Ovary (tissue), 7 donors: ENCODE measurements at regions not wholly inside any gene's neighbourhood (a gene's known extent, or its start where the extent isn't known, plus 50 kb on each side); places are given as distances from the start of the nearest gene placed in this dataset.

Experiments used
- DNase-seq, 5 donors: peaks; one replicate each; pipeline ENCODE4 v3.0.0-alpha.2; 2019 to 2020
- H3K27ac ChIP-seq, 2 donors: fragments of 200-600 bp; one replicate each; pipeline versions ENCODE4 v1.5.1 to v1.8.0; 2019 to 2022
- H3K27me3 ChIP-seq: fragments of 200-600 bp; one replicate; pipeline ENCODE4 v1.8.0; 2022
- H3K36me3 ChIP-seq: fragments of 200-600 bp; sonication (generic); one replicate; pipeline ENCODE4 v1.5.1; 2019
- H3K4me1 ChIP-seq: one replicate; pipeline ENCODE4 v1.8.1; 2013; ENCODE audit warnings: mild to moderate bottlenecking, moderate library complexity; ENCODE audit not compliant: insufficient read depth
- H3K4me3 ChIP-seq: fragments of 200-600 bp; sonication (generic); one replicate; pipeline ENCODE4 v1.5.1; 2017
- H3K9me3 ChIP-seq, 2 donors: fragments of 200-600 bp in 1 of 2; sonication (generic) in 1 of 2; one replicate each; pipeline versions ENCODE4 v1.5.1 to v1.8.1; 2013 to 2019; ENCODE audit warnings: mild to moderate bottlenecking in 1 of 2, moderate library complexity in 1 of 2
- EP300 ChIP-seq: sonication (generic); formaldehyde crosslinking; IDR thresholded peaks from one replicate; pipeline ENCODE4 v1.6.1; 2017; ENCODE audit warnings: antibody characterized with exemption
- POLR2A ChIP-seq: fragments of 450-650 bp; IDR thresholded peaks from one replicate; pipeline ENCODE4 v1.6.1; 2017; ENCODE audit warnings: antibody characterized with exemption, mild to moderate bottlenecking, moderate library complexity
- WGBS, 3 donors: extraction: QIAGEN DNeasy Blood & Tissue Kit in 1 of 3; methylation state at CpG; one replicate each; pipeline versions ENCODE4 v1.1.5 to v1.1.7; 2013 to 2017; 5-methylcytosine and 5-hydroxymethylcytosine counted together
- intact Hi-C, 4 donors: fragments of 100-400 bp; cut with DNase I; formaldehyde crosslinking; loops; one replicate each; pipeline versions ENCODE4 v1.11.0 to v1.15.1; 2022 to 2023
- TF ChIP-seq, protein P1 (sequence below), 3 donors: fragments of 450-650 bp in 2 of 3; fragments of 200-600 bp in 1 of 3; IDR thresholded peaks; one replicate each; pipeline versions ENCODE4 v1.5.1 to v1.8.0; 2016 to 2022; ENCODE audit warnings: antibody characterized with exemption in 3 of 3, mild to moderate bottlenecking in 1 of 3
- donor health status: DM: no; HTN: no; CAD: no; lungs with moderate emphysema.
- donor health status: DM: no; HTN: no; CAD: no.
- donor health status: Bipolar disorder and iron deficiency.
- donor health status: DM: no; HTN: no; CAD: no.
- donor health status: DM: yes; HTN: yes; CAD: no.

DNA sequence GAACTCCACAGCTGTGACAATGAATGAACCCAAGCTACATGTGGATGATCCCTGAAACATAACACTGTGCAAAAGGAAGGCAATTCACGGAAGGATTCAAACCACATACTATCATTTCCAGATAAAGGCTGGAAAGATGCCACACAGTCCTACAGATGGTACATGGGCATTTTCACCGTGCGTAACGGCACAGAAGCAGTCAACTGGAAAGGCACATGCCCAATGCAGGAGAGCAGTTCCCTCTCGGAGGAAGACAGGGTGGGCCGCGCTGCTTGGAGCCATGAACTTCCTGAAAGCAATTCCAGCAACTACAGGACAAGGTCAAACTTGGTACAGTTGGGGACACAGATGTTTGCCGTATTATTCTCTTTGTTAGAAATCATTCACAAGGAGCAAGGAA lies 103.7 kb downstream of the SHANK2 start:
- WGBS, 3 donors: 48 to 76% (median 50%) methylated on average over 8 of the region's 8 CpGs
- no peak for DNase-seq
- Histone ChIP-seq H3K4me1 (peaks cover 2% of the 10 kb centered on the region), H3K4me3 (no peak overlapping the region), H3K36me3 (no peaks in the 10 kb centered on the region), H3K27me3 (no peaks in the 10 kb centered on the region), H3K27ac (no peak overlapping the region), H3K9me3 (no peaks in the 10 kb centered on the region)
- TF ChIP-seq, protein P1, sequence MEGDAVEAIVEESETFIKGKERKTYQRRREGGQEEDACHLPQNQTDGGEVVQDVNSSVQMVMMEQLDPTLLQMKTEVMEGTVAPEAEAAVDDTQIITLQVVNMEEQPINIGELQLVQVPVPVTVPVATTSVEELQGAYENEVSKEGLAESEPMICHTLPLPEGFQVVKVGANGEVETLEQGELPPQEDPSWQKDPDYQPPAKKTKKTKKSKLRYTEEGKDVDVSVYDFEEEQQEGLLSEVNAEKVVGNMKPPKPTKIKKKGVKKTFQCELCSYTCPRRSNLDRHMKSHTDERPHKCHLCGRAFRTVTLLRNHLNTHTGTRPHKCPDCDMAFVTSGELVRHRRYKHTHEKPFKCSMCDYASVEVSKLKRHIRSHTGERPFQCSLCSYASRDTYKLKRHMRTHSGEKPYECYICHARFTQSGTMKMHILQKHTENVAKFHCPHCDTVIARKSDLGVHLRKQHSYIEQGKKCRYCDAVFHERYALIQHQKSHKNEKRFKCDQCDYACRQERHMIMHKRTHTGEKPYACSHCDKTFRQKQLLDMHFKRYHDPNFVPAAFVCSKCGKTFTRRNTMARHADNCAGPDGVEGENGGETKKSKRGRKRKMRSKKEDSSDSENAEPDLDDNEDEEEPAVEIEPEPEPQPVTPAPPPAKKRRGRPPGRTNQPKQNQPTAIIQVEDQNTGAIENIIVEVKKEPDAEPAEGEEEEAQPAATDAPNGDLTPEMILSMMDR (IDR thresholded peaks at IDR 0.05): no peak
- no peak for TF ChIP-seq POLR2A
- TF ChIP-seq EP300: no peak
- intact Hi-C loops: no loop called here

DNA sequence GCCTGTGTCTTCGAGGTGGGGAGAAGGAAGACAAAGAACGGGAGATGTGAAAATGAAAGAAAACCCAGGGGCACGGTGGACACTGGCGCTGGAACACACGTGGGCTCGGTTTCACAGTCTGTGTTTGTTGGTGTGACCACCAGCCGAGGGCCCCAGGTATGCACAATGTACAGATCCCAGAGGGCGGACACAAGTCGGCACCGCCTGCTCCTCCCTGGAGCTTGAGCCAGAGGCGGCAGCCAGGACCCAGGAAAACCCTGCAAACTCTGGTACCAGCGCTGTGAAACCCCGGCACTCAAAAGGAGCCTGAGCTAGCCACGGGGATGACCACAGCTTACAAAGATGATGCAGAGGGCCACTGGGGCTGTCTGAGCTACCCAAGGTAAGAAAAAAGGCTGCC lies 105.0 kb downstream of the SHANK2 start:
- intact Hi-C loops: no loop called here
- Histone ChIP-seq H3K4me1 (peaks cover under 1% of the 10 kb centered on the region), H3K27me3 (no peaks in the 10 kb centered on the region), H3K4me3 (no peak overlapping the region), H3K9me3 (no peaks in the 10 kb centered on the region), H3K36me3 (no peaks in the 10 kb centered on the region), H3K27ac (no peak overlapping the region)
- DNase-seq: no peak
- TF ChIP-seq POLR2A: no peak
- TF ChIP-seq, protein P1 (IDR thresholded peaks at IDR 0.05): no peak
- WGBS, 3 donors: 85 to 90% (median 86%) methylated on average over 14 of the region's 14 CpGs

DNA sequence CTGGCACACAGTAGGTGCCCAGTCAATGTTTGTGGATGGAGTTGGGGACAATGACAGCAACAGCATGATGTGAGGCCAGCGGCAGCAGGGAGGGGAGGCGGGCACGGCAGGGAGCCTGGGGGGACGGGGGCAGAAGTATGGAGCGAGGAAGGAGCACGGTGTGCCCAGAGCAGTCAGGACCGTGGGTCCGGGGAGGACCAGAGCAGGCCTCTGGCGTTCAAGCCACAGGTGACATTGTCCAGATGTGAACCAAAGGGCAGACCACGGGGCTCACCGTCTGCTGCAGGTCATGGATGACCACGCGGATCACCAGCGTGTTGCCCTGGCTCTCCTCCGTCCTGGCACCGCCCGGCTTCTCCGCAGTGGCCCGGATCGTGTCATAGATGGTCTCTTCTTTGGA lies 105.5 kb downstream of the SHANK2 start:
- WGBS, 3 donors: 91 to 93% (median 91%) methylated on average over 20 of the region's 20 CpGs
- TF ChIP-seq EP300 (no peak), POLR2A (no peak)
- TF ChIP-seq, protein P1 (IDR thresholded peaks at IDR 0.05): no peak

DNA sequence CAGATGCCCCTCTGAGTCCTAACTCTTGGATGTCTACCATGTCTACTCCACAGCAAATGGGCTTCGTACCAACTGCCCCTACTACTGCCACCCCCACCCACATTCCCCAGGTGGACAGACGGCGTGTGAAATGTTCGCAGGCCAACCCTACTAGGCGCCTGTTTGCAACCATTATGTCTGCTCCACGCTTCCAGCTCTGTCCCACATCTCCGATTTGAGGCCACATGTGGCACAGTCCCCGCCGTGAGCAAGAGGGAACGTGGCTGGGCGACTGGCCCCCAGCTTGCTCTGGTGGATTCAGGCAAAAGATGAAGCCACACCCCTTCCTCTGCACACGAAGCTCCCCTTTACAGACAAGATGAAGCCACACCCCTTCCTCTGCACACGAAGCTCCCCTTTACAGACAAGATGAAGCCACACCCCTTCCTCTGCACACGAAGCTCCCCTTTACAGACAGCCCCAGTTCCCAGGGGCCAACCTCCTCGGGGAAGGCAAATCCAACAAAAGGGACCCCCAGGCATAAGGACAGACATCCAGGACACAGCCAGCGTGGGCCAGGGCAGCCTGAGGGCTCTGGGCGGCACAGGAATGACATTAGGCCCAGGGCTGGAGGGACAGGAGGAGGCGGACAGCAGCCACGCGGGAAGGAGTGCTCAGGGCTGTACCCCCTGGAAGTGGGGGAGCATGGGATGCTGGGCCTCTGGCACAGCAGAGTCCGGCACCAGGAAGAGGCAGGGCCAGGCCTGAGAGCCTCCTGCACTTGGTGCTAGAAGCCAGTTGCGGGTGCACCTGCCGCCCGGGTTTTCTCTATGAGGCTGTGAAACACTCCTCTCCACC lies 106.2 kb downstream of the SHANK2 start:
- intact Hi-C loops: no loop called here
- WGBS, 3 donors: 72 to 75% (median 73%) methylated on average over 24 of the region's 24 CpGs
- Histone ChIP-seq H3K9me3 (no peaks in the 10 kb centered on the region), H3K36me3 (no peaks in the 10 kb centered on the region), H3K27ac (no peak overlapping the region), H3K4me1 (no peaks in the 10 kb centered on the region), H3K27me3 (no peaks in the 10 kb centered on the region), H3K4me3 (no peak overlapping the region)
- TF ChIP-seq, protein P1 (IDR thresholded peaks at IDR 0.05): no peak
- TF ChIP-seq EP300 (no peak), POLR2A (no peak)
- no peak for DNase-seq

More for the DNA sequence above, 105.5 kb downstream of the SHANK2 start:
- Histone ChIP-seq H3K4me1 (no peaks in the 10 kb centered on the region), H3K36me3 (no peaks in the 10 kb centered on the region), H3K27me3 (no peaks in the 10 kb centered on the region), H3K27ac (no peak overlapping the region), H3K9me3 (no peaks in the 10 kb centered on the region), H3K4me3 (no peak overlapping the region)
- intact Hi-C loops: no loop called here
- DNase-seq: no peak
